NCI-H446 (cell line): ENCODE measurements at regions not wholly inside any gene's neighbourhood (a gene's known extent, or its start where the extent isn't known, plus 50 kb on each side); places are given as distances from the start of the nearest gene placed in this dataset.

ENCODE experiments used
- DNase-seq, 2 experiments: peaks; one replicate each; lab custom pipeline; 2025; lab: John Stamatoyannopoulos, UW

DNA sequence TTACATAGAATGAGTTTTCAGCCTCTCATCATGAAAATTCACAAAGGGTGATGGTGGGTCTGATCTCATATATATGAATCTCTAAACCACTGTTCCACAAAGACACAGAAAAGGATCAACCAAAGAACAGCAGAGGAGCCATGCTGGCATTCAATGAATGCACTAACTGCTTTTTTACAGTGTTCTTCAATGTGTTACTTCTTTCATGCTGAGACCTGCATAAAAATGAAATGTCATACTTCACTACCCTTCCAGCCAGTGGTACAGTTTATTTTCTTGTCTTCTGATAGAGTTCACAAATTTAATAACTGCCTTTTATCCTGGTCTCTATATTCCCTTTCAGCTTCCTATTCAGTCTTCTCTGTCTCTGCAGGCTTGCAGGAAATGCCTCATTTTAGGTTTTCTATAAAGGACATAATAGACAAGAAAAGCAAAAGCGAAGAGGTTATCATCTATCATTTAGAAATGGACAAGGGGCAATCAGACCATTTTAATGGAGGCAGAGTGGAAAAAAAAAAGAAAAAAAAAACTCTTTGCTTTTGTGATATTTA is 836.7 kb upstream of the FOXG1 start:
- DNase-seq, result no peak

DNA sequence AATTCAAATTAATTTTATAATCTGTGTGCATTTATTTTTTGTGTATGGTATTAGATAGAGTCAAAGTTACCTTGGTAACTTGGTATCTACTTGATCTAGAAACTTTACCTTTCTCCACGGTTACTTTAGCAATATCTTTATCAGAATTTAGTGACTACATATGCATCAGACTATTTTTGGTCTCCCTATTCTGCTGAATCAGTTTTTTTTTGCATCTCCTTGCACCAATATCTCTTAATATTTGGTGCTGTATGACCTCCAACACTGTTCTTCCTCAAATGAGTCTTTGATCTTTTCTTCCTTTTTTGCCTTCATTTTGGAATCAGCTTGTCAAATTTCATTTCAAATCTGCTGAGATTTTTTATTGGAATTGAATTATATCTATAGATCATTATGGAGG is 828.2 kb upstream of the FOXG1 start:
- DNase-seq, result no peak

DNA sequence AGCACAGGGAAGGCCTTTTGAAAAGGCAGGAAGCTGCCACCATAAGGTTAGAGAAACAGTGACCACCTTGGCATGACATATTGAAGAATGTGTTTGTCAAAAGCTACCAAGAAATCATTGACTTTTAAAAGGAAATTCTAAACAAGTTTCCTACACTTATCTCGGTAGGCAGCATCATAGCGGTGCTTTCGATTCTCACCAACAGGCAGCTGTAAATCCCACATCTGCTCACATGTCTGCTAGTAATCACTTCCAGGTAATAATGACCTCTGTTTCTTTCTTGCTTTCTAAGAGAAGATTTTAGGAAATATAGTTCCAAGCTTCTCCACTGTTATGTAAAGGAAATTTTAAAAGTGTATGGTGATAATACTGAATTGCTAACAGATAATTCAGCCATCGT is 821.1 kb upstream of the FOXG1 start:
- DNase-seq, result no peak

DNA sequence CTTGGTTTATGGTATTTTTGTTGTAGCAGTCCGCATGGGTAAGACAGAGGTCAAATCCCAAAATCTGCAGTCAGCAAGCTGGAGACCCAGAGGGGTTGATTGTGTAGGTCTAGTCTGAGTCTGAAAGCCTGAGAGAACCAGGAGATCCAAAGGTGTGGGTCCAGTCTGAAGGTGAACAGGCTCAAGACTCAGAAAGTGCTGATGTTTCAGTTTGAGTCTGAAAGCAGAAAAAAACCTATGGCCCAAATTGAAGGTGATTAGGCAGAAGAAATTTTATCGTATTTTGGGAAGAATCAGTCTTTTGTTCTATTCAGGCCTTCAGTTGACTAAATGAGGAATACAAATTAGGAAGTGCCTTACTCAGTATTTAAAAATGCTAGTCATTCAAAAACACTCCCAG is 807.8 kb upstream of the FOXG1 start:
- no peak for DNase-seq

GRCh38 chr14:27995691-27996090 is 770.9 kb upstream of the FOXG1 start:
- DNase-seq, result no peak

DNA sequence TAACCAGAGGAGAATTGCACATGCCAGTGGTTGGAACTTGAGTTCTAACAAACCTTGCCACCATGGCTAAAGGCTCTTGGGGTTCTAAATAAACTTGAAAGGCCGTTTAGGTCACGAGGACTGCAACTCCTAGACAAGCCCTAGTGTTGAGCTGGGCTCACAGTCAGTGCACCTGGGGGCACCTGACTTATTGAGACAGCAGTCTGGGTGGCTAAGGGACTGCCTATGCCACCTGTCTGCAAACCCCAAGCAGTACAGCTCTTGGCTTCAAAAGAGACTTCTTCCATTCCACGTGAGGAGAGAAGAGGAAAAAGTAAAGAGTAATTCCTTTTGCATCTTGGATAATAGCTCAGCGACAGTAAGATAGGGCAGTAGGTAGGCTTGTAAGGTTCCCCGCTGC is 765.6 kb upstream of the FOXG1 start:
- no peak for DNase-seq

DNA sequence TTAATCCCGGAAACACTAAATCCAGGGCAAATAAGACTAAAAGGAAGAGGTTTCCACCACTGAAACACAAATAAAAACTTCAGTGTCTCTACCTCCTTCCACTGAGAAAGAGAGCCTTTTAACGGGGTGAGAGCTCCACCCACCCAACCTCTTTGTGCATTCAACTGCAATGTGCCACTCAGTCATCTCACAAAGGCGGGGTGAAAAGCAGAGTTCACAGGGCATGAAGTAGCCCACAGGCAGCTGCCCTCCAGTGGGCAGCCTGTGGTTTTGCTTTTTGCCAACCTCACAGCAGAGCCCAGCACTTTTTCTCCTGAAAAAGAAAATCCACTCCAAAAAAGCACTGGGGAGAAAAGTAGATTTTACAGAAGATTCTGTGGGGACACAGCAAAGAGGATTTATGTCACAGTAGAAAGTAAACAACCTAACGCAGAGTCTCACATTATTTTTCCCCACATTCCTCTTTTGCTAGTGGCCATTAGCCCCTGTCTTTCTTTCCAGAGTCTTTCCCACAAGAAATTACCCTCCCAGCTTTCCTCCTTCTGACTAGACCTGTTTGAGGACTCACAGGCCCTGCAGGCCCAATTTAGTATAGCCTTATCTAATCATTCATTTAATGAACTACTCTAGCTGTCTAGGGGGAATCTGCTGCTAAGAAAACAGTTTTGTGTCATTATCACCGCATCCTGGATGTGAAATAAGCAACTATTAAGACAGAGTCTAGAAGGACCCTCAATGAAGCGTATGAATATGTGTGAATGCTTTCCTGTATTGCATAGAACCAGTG is 753.8 kb upstream of the FOXG1 start:
- DNase-seq, result no peak

DNA sequence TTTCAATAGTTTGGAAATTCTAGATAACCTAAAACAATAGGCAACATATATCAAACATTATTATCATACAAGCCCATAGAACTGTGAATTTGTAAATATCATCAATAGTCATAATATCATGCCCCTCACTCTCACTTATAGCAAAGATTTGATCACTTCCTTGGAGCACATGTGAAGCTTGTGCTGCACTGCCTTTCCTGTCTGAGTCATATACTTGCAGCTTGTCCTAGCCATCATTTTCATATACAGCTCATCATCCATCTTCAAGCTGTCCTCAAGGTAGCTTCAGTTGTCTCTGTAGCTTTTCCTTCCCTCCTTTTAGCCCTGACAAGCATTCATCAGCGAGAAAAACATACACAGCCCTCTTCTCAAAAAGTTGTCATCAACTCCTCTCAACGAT is 746.5 kb upstream of the FOXG1 start:
- DNase-seq, result no peak

- no peak for DNase-seq
Observed at GRCh38 chr14:28023853-28024252, 742.7 kb upstream of the FOXG1 start.

DNA sequence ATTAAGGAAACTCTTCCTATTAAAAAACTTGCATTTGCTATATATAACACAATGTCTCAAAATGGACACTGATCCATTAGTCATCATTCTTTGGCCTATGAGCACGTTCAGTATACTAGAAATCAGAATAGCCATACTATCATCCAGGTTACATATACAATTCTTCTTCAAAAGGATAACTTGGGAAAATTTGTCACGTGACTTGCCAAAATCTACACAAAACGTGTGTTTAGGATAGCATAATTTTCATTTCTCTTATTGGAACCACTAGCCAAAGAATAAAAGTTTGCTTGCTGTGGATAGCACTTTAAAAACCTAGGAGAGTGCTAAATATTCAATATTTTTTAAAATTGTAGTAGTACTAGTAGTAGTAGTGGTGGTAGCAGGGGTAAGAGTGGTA is 714.3 kb upstream of the FOXG1 start:
- no peak for DNase-seq

DNA sequence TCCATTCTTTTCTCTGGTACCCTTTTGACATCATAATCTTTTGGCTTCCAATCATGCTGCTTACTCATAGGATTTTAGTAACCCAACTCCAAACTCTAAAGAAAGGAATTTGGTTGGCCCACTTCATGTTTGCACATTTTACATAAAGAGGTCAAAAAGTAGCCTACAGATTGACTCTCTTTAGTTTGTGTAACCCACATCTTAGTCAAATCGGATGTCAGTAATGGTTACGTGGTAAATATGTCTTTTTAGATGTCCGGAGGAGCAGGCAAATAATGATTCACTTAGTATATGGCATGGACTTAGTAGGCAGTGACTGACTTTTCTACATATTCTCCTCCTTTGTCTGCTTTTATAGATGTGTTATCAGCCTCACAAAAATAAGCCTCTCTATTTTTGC is 711.6 kb upstream of the FOXG1 start:
- DNase-seq, result no peak

- DNase-seq, result no peak
Observed at GRCh38 chr14:28057359-28058296, 709.0 kb upstream of the FOXG1 start.

- DNase-seq, result no peak
Observed at GRCh38 chr14:28059254-28059653, 707.3 kb upstream of the FOXG1 start.

DNA sequence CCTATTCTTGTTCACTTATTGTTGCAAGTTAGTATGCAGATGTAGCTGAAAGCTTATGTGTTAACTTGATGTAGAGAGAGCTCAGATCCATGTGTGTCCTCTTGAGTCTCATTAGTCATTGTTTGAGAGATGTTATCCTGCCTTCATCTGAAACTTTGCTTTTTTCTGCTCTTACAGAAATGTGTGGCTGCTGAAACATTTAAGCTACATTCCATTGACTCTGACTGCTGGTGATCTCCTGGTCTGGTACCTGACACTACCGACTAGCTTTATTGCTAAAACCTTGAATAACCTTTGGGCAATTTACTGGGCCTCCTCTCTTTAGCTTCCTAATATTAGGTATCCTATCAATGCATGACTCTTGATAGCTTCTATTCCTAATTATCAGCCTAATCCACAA is 705.6 kb upstream of the FOXG1 start:
- DNase-seq, result no peak

DNA sequence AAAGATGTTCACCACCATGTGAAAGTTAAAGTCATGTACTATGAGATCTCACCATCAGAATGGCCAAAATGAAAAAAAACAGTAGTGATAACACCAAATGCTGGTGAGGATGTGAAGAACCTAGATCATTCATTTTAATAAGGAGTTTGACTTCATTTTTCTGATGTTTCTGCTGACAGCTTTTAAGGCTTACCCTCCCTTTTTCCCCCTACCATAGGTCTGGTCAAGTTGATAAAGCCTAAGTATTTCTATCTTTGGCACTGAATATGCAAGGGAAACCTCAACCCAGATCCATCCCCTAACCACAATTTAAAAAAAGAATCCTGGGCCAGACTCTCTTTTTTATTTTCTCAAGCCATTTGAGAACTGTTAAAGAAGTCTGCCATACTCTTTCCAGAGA is 689.6 kb upstream of the FOXG1 start:
- no peak for DNase-seq

- no peak for DNase-seq
Observed at GRCh38 chr14:28083389-28083788, 683.2 kb upstream of the FOXG1 start.

DNA sequence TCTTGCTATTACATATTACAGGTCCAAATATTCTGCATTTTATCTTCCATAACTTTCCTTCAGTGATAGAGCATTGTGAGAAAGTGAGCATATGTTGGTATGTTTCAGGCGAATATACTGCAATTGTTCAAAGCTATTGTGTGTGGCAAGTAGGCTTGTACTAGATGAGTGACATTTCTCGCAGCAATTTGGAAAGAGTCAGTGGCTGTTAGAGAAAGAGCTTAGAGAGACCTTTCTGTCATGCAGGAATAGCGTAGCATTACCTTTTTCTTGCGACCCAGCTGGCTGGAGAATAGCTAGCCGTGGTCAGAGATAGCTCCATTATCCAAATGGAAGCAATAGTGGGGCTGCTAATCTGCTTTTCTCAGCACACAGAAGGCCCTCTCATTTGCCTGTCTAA is 678.5 kb upstream of the FOXG1 start:
- DNase-seq, result no peak

DNA sequence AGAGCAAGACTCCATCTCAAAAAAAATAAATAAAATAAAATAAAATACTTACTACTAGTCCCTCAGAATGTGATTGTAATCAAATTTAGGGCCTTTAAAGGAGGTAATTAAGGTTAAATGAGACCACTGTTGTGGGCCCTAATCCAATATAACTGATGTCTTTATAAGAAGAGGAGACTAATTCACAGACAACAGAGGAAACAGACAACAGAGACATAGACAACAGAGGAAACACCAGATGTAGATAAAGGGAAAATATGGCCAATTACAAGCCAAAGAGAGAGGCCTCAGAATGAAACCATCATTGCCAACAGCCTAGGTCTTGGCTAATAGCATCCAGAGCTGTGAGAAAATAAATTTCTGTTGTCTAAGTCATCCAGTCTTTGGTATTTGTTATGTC is 669.0 kb upstream of the FOXG1 start:
- no peak for DNase-seq

DNA sequence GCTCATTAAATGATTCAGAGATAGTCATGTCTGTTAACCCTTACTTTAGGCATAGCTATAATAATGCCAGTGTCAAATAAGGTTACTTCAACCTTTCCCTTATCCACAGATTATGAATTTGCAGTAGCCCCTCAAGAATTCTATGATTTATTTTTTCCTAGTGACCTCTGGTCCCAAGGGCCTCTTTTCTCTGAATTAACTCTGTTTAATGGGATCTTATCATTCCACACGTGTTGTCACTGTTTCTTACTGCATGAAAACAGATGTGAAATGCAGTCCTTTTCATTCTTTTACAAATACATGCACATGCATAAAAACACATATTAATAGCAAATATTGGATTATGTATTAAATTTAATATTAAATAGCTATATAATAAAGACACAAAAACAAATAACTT is 667.7 kb upstream of the FOXG1 start:
- DNase-seq, result no peak

GRCh38 chr14:28102001-28102400 is 664.6 kb upstream of the FOXG1 start:
- peak; percentile 59 to 91 for DNase-seq

DNA sequence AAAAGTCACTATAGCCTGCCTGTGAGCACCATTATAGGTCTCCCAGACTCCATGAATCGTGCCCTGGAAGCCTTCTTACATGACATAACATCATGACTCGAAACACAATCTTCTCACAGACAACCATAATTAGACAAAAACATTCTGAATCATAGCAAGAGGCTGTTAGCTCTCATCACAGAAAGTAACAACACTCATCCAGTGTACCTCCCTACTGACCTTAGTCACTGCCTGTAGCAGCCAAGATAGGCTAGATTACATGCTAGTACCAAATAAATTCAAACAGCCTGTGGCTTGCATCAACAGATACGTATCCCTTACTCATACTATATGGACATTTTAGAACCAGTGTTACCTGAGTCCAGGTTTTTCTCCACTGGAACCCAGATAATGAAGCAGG is 663.8 kb upstream of the FOXG1 start:
- peak in 1 of 2 experiments; percentile 14 for DNase-seq

GRCh38 chr14:28113311-28113710 is 653.3 kb upstream of the FOXG1 start:
- no peak for DNase-seq

DNA sequence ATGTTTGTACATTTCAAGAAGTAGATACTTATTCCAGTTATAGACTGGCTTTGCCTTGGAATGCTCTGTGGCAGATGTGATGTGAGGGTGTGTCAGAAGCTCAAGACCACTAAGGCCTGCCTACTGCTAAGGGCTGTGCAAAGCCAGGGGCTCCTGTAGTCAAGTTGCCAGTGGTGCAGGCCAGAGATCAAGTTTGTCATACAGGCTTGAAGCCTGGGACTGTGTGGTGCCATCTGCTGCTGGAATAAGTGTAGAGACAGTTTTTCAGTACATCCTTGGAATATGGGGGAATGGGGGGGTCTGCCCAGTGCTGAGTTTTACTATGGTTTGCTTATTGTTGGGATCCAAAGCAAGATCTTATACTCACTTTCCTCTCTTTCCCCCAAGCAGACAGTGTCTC is 649.9 kb upstream of the FOXG1 start:
- DNase-seq, result peak in 1 of 2 experiments; percentile 30
